UCSD-AML1 (cell line): ENCODE measurements at regions not wholly inside any gene's neighbourhood (a gene's known extent, or its start where the extent isn't known, plus 50 kb on each side); places are given as distances from the start of the nearest gene placed in this dataset.

Source experiments
- DNase-seq: peaks from one replicate; lab custom pipeline; 2025; ENCODE audit not compliant: unreplicated experiment; lab: John Stamatoyannopoulos, UW

DNA sequence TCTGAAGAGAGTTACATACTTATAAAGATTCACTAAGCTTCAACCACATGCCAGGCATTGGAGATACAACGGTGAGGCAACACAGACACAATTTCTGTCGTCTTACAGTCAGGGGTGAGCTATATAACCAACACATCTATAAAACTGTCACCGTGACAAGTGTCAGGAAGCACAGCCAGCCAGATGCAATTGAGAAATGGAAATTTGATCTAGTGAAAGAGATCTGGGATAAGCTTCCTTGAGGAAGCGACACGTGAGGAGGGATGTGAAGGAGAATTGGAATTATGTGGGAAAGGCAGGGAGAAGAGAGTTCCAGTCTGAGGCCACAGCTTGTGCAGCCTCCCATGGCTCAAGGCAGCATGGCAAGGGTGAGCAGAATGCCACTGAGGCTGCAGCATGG lies 50.9 kb upstream of the ZNF354B start:
- DNase-seq, result no peak

DNA sequence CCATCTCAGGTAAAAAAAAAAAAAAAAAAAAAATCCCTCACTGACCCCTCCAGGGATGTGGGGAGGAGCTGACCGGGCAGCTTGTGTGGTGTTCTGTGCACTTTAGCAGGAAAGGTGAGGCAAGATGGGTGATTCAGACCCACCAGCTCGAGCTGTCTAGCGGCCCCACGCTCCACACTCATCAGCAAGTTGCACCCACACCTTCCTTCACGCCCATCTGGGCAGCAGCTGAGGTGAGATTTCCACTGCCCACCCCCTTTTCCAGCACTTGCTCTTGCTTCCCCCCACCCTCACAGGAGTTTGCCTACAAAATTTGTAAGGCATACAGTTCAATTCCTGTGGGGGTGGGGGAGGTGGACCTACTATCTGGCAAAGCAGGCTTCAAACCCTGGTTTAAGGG lies 58.7 kb upstream of the ZNF354B start:
- no peak for DNase-seq

DNA sequence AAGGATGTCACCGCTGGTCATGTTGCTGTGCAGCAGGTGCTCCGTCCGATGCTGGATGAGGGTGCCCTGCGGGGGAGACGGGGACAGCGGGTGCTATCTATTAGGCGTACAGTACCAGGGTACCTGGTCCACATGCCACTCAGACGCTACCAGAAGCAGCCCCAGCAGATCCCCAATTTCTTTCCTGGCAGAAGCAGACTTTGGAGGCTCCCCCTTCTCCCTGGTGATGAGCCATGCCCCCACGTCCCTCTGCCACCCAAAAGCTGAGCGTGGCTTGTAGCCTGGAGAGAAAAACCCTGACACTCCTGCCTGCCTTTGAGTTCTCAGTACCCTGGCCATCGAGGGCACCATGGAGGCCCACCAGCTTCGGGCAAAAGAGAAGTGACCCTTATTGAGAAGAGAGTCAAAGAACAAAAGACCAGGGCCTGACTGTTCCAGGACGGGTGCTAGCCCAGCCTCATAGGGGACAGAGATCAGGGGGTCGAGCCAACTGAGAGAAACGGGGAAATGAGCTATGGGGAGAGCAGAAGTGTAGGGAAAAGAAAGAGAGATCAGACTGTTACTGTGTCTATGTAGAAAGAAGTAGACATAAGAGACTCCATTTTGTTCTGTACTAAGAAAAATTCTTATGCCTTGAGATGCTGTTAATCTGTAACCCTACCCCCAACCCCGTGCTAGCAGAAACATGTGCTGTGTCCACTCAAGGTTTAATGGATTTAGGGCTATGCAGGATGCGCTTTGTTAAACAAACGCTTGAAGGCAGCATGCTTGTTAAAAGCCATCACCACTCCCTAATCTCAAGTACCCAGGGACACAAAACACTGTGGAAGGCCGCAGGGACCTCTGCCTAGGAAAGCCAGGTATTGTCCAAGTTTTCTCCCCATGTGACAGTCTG lies 62.0 kb upstream of the ZNF354B start:
- DNase-seq, result no peak

DNA sequence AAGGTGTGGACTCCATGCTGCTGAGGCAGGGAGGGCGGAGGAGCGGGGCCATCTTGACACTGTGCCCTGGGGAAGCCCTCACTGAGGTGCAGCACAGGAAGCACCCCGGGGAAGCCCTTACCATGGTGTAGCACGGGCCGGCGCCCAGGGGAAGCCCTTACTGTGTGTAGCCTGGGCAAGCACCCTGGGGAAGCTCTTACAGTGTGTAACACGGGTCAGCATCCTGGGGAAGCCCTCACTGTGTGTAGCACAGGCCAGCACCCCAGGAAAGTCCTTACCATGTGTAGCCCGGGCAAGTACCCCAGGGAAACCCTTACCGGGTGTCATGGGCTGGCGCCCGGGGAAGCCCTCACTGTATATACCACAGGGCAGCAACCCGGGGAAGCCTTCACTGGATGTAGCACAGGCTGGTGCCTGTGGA lies 62.6 kb upstream of the ZNF354B start:
- no peak for DNase-seq

DNA sequence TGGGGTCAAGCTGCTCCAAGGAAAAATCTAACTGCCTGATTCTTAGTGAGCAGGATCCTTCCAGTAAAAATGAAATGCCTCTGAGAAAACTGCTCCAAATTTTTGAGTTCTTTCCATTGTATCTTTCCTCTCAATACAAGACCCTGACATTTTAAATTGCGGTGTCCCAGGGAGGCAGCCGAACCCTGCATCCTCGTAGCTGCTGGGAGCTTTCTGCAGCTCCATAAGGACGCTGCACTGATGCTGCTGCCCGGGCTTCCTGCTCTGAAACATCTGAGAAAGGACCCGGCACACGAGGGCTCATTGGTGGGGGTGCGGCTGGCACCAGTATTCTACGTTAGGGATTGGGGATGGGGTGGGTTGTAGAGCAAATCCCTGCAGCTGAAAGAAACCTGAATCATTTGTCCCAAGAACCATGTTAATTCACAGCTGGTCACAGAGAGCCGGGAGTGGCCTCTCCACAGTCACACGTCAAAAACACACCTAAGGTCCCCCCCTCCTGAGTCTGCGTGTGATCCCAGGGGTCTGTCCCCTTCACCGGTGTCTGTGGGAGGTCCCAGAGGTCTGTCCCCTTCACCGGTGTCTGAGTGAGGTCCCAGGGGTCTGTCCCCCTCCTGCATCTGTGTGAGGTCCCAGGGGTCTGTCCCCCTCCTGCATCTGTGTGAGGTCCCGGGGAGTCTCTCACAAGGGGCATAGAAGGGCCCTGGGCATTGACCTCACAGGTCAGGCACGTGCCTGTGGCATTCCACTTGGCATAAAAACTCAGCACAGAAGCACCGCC lies 63.4 kb upstream of the ZNF354B start:
- no peak for DNase-seq

DNA sequence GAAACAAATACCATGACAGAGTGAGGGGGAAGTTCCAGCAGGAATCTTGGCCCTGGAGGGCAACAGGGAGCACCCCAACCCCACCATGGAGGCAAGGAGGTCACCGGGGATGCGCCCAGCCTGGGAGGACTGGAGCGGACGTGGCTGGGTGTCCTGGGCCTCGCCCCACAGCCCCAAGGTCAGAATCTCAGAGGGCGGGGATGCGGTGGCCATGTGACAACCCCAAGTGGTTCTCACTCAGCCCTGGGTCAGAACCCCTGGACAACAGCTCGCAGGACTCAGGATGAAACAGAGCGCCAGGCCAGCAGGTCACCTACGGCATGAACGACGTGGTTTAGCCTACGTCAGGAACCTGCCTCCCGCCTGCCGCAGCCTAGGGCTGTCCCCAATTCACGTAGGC lies 64.0 kb upstream of the ZNF354A start:
- DNase-seq, result no peak

DNA sequence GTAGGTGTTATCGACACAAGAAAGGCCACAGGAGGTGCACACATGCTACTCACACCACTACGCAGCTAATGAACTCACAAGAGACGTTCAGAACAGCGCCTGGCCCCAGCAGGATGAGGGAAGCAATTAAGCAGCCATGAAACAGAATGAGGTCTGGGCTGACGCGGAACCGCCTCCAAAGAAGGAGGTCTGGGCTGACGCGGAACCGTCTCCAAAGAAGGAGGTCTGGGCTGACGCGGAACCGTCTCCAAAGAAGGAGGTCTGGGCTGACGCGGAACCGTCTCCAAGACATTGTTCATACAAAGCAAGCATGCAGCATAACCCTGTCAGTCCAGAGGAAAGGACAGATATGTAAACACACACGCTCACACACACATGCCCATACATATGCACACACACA lies 63.2 kb upstream of the ZNF354A start:
- no peak for DNase-seq

DNA sequence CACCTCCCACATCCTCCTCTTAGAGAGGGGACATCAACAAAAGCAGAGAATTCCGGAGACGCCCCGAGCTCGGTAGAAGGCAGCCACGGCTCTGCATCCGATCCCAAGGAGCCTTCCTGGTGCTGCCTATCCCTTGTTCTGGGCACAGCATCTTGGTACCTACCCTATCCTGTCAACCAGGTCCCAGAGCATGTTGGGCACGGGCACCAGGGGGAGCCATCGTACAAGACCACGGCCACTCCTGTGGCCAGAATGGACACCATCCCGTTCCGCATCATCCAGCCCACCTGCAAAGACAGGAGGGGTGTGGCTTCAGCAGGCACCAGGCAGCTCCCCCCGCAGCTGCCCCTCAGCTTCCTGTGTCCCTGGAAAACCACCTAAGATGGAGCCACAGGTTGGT lies 62.7 kb upstream of the ZNF354A start:
- peak; percentile 42 for DNase-seq

DNA sequence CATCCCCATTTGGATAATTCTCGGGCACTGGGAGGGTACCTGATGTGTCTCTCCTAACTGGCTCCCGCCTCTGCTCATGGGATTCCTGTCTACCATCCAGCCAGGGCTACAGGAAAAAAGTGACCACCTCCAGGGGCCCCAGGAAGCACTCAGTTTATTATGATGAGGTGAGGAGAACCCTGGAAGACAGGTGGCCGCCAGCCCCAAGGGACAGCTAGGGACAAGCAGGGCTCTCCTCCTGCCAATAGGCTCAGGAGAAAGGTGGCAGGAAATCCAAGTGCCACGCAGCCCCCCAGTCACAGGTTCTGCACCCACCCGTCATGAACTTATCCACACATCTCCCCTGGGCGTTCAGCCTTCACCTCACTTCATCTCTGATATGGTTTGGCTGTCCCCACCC lies 61.5 kb upstream of the ZNF354A start:
- no peak for DNase-seq

DNA sequence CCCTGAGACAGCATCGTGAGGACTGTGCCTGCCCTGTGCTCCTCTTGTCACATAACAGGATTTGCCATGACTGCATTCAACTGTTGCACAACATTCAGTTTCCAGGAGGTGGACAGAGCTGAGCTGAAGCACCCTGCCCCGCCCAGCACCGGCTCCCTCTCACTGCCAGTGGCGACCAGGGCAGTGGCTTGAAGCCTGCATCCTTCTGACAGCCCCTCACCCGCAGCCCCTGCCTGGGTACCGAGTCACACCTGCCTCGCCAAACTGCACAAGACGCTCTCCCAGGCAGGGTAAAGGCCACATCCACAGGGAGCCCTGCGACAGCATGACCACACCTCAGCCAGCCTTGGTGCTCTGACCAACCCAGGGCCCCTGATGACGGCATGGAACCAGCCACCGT lies 59.9 kb upstream of the ZNF354A start:
- no peak for DNase-seq

DNA sequence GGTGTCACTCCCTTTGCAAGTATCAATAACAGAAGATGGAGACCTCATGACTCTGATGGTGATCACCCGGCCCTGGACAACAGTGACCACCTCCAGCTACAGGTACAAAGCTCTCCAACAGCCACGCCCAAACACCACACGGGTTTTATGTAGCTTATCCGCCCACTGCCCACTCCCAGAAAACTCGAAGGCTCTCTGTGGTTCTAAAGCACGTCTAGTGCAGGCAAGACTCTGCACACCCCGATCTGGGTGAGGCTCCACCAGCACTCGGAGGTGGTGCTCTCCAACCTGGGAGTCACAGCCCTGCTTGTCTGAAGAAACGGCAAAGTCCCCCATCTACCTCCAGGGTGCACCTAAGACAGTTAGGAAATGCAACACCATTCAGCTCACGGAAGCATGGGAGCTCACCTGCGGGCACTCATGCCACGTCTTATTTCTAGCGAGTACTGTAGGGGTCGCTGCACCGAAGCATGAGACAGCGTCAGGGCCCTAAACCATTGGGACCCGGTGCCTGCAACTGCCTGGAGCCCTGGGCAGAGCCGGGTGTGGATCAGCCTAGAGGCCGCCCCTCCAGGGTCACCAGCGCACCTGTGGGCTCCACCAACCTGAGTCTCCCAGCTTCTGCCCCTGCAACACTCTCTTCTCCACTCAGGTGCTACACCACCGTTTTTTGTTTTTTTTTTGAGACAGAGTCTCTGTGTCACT lies 58.1 kb upstream of the ZNF354A start:
- no peak for DNase-seq

DNA sequence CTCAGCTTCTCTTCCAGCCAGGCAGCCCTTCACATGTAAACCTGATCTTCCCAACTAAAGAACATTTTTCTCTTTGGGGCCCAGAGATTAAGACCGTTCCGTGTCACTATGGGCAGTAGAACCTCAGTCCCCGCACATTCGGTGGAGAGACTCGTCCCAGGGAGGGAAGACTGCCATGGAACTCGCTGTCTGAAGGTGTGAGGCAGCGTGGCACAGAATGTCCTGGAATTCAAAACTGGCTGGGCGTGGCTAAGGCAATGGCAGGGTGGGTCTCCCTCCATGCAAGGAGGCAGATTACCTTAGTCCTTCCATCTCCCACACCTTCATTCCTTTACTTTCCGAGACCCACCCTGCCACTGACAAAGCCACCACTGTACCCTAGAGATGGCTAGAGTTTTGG lies 57.4 kb upstream of the ZNF354A start:
- DNase-seq, result no peak

DNA sequence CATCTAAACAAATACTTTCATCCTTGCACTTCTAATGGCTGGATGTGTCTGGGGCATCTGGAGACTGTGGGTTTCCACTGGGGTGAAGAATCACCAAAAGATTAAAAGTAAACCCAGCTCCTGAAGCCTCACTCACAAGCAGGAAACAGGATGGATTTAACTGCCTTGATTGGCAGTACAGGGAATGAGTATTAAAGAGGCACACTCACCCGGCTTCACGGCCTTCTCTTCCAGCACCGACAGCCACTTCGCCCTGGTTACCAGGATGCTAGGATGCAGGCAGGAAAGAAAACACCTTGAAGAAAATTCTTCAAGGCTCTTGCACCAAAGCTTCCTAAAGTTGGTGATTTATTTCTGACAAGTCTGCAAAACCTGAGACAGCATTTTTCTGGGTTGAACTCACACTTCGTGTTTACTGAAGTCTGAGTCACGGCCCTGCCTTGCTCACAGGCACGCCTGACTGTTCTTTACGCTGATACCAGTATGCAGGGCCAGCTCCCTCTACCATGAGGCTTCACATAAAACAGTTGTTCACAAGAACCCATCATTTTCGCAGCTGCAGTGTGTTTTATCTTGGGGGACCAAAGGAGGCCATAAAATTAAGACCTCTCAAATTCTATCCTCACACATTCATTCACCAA lies 56.5 kb upstream of the ZNF354A start:
- DNase-seq, result no peak

DNA sequence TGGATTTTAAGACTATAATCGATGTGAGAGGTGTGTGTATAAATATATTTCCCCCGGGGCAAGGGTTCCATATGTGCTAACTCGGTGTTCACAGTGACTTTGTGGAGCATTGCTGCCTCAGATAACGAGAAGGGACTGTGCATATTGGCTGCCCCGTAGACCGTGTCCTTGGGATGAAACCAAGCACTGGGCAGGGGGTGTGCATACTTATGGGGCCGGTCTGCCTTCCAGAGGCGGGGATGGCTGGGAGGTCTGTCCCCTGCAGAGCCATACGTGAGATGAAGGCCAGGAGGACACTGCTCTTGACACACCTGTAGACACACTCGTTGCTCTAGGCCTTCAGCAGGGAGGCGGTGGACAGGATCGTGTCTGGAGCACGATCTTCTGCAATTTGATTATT lies 56.0 kb upstream of the ZNF354A start:
- no peak for DNase-seq

DNA sequence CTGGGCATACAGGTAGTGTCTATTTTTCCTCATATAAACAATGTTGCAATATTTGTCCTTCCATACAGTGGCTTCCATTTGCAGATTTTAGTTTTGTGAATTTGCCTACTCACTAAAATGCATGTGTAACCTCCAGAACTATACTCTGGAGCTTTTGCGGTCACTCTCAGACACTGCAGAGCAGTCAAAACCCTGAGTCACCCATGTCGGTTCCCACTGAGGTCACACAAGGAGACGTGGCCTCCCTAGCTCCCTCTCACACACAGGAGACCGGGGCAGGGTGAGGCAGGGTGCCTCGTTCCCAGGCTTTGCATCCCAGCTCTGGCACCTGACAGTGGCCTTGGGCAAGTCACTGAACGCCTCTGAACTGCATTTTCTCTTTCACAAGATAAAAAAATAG lies 55.5 kb upstream of the ZNF354A start:
- no peak for DNase-seq

DNA sequence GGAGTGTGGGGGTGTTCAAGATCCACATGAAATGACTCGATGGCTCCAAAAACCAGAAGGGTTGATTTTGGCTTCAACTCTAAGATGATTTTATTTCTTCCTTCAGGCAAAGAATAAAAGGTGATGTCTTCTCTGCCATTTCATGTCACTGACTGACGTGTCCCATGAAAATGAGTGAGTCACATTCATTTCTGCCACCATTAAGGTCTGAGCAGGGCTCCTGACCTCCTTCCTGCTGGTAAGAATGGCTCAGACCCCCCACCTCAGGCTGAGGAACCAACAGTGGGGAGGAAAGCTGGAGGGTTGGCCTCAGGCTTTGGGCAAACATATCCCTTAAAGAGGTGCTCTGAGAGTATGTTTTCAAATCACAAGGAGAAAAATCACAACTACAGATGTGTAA lies 53.9 kb upstream of the ZNF354A start:
- no peak for DNase-seq

DNA sequence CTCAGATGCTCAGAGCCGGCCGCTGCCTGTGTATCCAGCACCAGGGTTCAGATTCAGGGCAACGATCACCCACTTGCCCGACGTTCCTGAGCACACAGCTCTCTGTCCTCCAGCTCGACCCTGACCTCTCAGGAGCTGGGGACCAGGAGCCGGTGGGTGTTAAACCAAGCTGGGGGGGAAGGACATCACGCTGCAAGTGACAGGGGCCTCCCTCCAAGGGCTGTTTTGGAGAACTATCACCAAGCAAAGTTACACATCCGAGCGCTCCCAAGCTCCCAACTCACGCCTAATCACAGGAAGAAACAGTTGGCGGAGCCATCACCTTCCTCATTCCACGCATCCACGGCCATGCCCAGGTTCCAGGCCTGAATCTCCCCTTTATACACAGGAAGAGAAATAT lies 51.5 kb upstream of the ZNF354A start:
- no peak for DNase-seq

DNA sequence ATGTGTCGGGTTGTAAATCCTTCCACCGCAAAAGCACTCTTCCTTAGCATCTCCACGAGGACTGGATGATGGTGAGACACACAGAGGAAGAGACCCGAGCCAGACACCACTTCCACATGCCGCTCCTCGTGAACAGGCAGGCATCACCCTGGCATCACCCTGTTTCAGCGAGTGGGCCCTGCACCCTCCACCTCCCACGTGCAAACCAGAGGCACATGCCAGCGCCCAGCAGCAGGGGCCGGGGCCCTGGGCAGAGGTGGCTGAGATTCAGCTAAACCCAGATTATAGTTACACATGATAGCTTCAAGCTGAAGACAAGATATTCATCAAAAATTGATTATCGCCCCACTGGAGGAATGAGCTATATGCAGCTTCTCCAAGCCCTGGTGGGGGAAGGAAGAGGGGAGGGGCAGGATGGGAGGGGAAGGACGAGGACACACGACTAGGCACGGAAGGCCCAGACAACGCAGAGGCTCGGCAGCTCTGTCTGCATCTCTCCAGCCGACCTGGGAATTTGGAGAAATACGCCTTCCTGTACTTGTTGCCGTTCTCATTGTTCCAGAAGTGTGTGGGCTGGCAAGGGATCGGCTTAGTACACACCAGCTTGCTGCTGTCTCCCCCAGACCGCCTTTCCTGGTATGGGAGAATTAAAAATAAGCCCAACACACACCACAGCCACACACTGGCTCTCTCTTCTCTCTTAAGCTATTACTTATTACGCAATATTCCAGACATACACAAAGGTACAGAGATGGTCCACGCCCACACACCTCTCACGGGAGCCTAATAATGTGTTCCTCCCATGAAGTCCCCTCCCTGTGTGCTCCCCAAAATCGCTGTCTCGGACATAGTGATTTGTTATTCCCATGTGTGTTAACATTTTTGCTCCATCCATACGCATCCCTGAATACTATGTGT lies 50.4 kb upstream of the ZNF354A start:
- DNase-seq, result no peak
